ENCODE measurements at regions not wholly inside any gene's neighbourhood (a gene's known extent, or its start where the extent isn't known, plus 50 kb on each side); places are given as distances from the start of the nearest gene placed in this dataset.

DNA sequence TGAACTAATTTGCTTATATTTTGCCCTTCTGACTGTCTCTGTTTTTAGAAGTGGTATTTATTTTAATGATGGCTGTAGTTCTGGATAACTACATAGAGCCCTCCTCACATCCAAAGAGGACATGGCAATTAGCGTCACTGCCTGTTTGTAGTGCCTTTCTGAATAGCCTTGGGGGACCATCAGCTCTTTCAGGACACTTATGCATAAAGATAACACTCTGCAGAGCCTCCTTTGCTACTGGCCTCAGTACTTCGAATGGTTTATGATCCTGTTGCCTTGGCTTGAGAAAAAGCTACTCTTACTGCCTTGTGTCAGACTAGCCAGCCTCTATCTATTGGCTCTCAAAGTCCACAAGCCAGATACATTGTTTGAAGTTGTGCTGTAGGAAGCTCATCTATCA is 105.4 kb upstream of the SPRED1 start:
- TF ChIP-seq, protein P1, sequence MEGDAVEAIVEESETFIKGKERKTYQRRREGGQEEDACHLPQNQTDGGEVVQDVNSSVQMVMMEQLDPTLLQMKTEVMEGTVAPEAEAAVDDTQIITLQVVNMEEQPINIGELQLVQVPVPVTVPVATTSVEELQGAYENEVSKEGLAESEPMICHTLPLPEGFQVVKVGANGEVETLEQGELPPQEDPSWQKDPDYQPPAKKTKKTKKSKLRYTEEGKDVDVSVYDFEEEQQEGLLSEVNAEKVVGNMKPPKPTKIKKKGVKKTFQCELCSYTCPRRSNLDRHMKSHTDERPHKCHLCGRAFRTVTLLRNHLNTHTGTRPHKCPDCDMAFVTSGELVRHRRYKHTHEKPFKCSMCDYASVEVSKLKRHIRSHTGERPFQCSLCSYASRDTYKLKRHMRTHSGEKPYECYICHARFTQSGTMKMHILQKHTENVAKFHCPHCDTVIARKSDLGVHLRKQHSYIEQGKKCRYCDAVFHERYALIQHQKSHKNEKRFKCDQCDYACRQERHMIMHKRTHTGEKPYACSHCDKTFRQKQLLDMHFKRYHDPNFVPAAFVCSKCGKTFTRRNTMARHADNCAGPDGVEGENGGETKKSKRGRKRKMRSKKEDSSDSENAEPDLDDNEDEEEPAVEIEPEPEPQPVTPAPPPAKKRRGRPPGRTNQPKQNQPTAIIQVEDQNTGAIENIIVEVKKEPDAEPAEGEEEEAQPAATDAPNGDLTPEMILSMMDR (IDR thresholded peaks at IDR 0.05) = no peak
- no peak for TF ChIP-seq POLR2A (IDR thresholded peaks at IDR 0.05)
